Dermis microvascular lymphatic vessel endothelial cell (primary cell): ENCODE measurements at regions not wholly inside any gene's neighbourhood (a gene's known extent, or its start where the extent isn't known, plus 50 kb on each side); places are given as distances from the start of the nearest gene placed in this dataset.

Experiments used
- DNase-seq, 2 donors: peaks; one replicate each; pipeline versions ENCODE4 v3.0.0 to v3.0.0-alpha.2; 2010; ENCODE audit warnings: low read depth in 2 of 2

DNA sequence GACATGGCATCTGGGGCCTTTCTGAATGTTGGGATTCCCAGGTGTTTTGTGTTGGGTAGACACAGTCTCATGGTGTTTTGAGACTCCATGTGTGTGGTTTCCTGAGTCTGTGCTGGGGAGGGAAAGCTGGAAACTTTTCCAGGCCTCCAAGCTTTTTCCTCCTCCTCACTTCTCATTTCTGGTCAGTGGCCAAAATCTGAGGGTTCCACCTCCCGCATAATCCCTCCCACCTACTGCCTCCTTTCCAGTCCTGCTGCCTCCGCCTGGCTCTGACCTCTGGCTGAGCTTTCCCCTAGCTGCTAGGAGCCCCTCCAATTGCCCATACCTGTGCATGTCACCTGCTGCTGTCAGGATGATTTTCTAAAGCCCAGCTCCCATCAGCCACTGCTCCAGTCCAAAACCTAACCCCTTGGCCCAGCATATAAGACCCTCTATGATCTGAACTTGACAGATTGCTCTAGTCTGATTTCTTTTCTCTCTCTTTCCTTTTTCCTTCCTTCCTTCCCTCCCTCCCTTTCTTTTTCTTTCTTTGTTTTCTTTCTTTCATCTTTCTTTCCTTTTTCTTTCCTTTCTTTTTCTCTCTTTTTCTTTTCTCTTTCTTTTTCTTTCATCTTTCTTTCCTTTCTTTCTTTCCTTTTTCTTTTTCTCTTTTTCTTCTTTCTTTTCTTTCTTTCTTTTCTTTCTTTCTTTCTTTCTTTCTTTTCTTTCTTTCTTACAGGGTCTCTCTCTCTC is 51.4 kb upstream of the NECTIN1 start:
- no peak for DNase-seq

DNA sequence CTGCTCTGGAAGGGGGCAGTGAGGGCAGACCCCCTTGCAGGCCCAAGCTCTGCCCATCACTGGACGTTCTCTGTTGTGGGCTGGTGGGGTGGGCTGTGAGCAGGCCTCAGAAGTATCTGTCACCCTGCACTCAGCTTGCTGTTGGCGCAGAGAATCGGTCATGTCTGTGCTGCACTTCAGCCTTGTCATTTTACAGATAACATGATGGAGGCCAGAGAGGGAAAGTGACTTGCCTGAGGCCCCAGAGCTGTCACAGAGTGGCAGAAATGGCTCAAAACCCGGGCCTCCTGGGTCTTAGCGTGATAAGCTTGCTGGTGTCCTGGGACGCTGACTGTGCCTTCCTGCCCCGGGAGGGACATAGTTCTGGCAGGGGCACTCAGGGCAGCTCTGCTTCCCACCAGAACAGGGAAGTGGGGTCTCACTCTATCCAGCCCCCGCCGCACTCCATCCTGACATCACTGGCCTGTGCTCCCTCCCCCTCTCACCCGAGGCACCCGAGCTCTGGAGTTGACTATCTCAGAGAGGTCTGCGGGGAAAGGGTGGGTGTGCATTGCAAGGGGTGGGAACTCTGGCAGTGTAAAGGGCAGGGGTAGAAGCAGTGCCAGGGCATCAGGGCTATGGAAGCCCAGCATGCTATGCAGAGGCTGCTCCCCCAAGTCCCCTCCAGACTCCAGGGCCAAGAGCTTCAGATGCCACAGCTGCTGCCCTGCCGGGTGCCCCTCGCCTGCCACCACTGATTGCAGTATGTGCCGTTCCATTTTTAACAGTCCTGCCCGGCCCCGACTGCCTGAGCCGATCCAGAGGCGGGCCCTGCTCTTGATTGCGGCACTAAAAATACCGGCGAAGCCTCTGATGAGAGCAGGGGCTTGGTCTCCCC is 50.4 kb upstream of the NECTIN1 start:
- DNase-seq, result no peak
